Endothelial cell of umbilical vein (primary cell): ENCODE measurements at regions not wholly inside any gene's neighbourhood (a gene's known extent, or its start where the extent isn't known, plus 50 kb on each side); places are given as distances from the start of the nearest gene placed in this dataset.

ENCODE experiments used
- BruUV-seq: library from RNA; stranded (reverse); fragments of 400-500 nt; replicated peaks from 2 replicates; lab custom pipeline; 2021; lab: Mats Ljungman, UMichigan
- CTCF ChIA-PET: fragments of 300-600, 350-600 bp; sonication (Branson Sonifier 250); formaldehyde crosslinking; loops from one replicate; lab custom pipeline; 2021; ENCODE audit warnings: antibody characterized with exemption, inconsistent platforms; lab: Charles Lee
- POLR2A ChIA-PET: fragments of 300-600, 350-600 bp; sonication (Branson Sonifier 250); formaldehyde crosslinking; loops from one replicate; lab custom pipeline; 2021; ENCODE audit warnings: antibody characterized with exemption, inconsistent platforms; lab: Charles Lee
- DNase-seq: peaks from one replicate; pipeline ENCODE4 v3.0.0-alpha.2; 2011; ENCODE audit warnings: low read depth, low spot score
- FAIRE-seq: peaks from 2 replicates; lab custom pipeline; 2011; peaks lifted over from hg19 to GRCh38; lab: Jason Lieb, UNC
- H2AFZ ChIP-seq: 2 replicates; pipeline ENCODE4 v1.6.0; 2012; ENCODE audit warnings: low read depth, low read length, control low read depth, inconsistent platforms
- H3K27ac ChIP-seq: 2 replicates; pipeline ENCODE4 v1.5.1; 2011; ENCODE audit warnings: low read depth, mild to moderate bottlenecking, control low read depth, low read length, moderate library complexity; ENCODE audit not compliant: insufficient read depth
- H3K27me3 ChIP-seq, 2 experiments: 2 replicates each; pipeline versions ENCODE4 v1.6.0 to v1.6.1; 2011; ENCODE audit warnings: low read length in 2 of 2, mixed read lengths in 1 of 2; ENCODE audit not compliant: control insufficient read depth in 2 of 2, insufficient read depth in 2 of 2
- H3K36me3 ChIP-seq, 2 experiments: 2 replicates in 1 of 2; 3 replicates in 1 of 2; pipeline ENCODE4 v1.5.1; 2011; ENCODE audit warnings: low read length in 2 of 2, mild to moderate bottlenecking in 1 of 2, moderate library complexity in 1 of 2; ENCODE audit not compliant: control insufficient read depth in 2 of 2, insufficient read depth in 2 of 2; ENCODE audit errors: extremely low read depth in 1 of 2
- H3K4me1 ChIP-seq: 3 replicates; pipeline ENCODE4 v1.5.1; 2011; ENCODE audit warnings: mild to moderate bottlenecking, low read length; ENCODE audit not compliant: control insufficient read depth, insufficient read depth; ENCODE audit errors: extremely low read depth
- H3K4me2 ChIP-seq: 2 replicates; pipeline ENCODE4 v1.6.1; 2011; ENCODE audit warnings: low read length, control low read depth, mixed read lengths; ENCODE audit not compliant: insufficient read depth
- H3K4me3 ChIP-seq, 3 experiments: fragments of 200-600 bp in 1 of 3; sonication (generic), shearing (Covaris generic) in 1 of 3; replicated peaks in 1 of 3; 2 replicates each; pipeline ENCODE4 v1.5.1; 2011 to 2016; ENCODE audit warnings: control low read depth in 3 of 3, low read length in 3 of 3, mild to moderate bottlenecking in 2 of 3, inconsistent platforms in 1 of 3, low read depth in 1 of 3, moderate library complexity in 1 of 3; ENCODE audit not compliant: insufficient read depth in 1 of 3
- H3K79me2 ChIP-seq: 2 replicates; pipeline ENCODE4 v1.6.0; 2012; ENCODE audit warnings: low read length, inconsistent platforms; ENCODE audit not compliant: control insufficient read depth, insufficient read depth
- H3K9ac ChIP-seq: replicated peaks from 2 replicates; pipeline ENCODE3; 2011; ENCODE audit warnings: low read length, control low read depth; ENCODE audit not compliant: insufficient read depth; ENCODE audit errors: extremely low read depth
- H3K9me1 ChIP-seq: replicated peaks from 3 replicates; pipeline ENCODE4 v1.6.0; 2011; ENCODE audit warnings: mild to moderate bottlenecking, low read length; ENCODE audit not compliant: control insufficient read depth, insufficient read depth; ENCODE audit errors: extremely low read depth
- H3K9me3 ChIP-seq: replicated peaks from 2 replicates; pipeline ENCODE4 v1.5.1; 2012; ENCODE audit warnings: low read length, inconsistent platforms; ENCODE audit not compliant: control insufficient read depth, insufficient read depth
- H4K20me1 ChIP-seq: replicated peaks from 2 replicates; pipeline ENCODE3; 2011; ENCODE audit warnings: mild to moderate bottlenecking, low read length; ENCODE audit not compliant: control insufficient read depth, insufficient read depth; ENCODE audit errors: extremely low read depth
- CTCF ChIP-seq, 2 donors: IDR thresholded peaks; 1 replicate in 1 of 2; 2 replicates in 1 of 2; pipeline ENCODE4 v1.5.1; 2011; ENCODE audit warnings: low read length in 2 of 2, mild to moderate bottlenecking in 2 of 2, moderate library complexity in 2 of 2, control low read depth in 1 of 2, inconsistent platforms in 1 of 2, low read depth in 1 of 2; ENCODE audit not compliant: insufficient read depth in 1 of 2; ENCODE audit errors: extremely low read depth in 1 of 2
- EZH2 ChIP-seq: IDR thresholded peaks from 2 replicates; pipeline ENCODE4 v1.6.1; 2012; ENCODE audit warnings: borderline replicate concordance, low read depth, mild to moderate bottlenecking, moderate library complexity, low read length, inconsistent platforms; ENCODE audit not compliant: severe bottlenecking
- FOS ChIP-seq: IDR thresholded peaks from 2 replicates; pipeline ENCODE4 v1.6.1; 2011; ENCODE audit warnings: mild to moderate bottlenecking, low read length, moderate library complexity, borderline replicate concordance; ENCODE audit not compliant: insufficient read depth
- GATA2 ChIP-seq: IDR thresholded peaks from 2 replicates; pipeline ENCODE4 v1.7.0; 2011; ENCODE audit warnings: low read depth, mild to moderate bottlenecking, moderate library complexity, mixed read lengths, low read length; ENCODE audit not compliant: insufficient read length, insufficient read depth
- JUN ChIP-seq: IDR thresholded peaks from 2 replicates; pipeline ENCODE4 v1.6.1; 2011; ENCODE audit warnings: borderline replicate concordance, low read depth; ENCODE audit not compliant: insufficient read length, insufficient read depth
- MAX ChIP-seq: IDR thresholded peaks from 2 replicates; pipeline ENCODE4 v1.6.1; 2011; ENCODE audit not compliant: insufficient read depth, insufficient read length
- MYC ChIP-seq: IDR thresholded peaks from one replicate; pipeline ENCODE4 v1.6.1; 2011; ENCODE audit warnings: mild to moderate bottlenecking, low read depth, low read length
- POLR2A ChIP-seq: IDR thresholded peaks from 2 replicates; pipeline ENCODE4 v1.6.1; 2012; ENCODE audit warnings: low read depth, mild to moderate bottlenecking, control low read depth, low read length
- POLR2AphosphoS5 ChIP-seq: IDR thresholded peaks from 2 replicates; pipeline ENCODE4 v1.6.1; 2012; ENCODE audit warnings: low read depth, mild to moderate bottlenecking, control low read depth, low read length, moderate library complexity; ENCODE audit not compliant: insufficient read depth
- dilution Hi-C: fragments of 300-500 bp; cut with MboI; formaldehyde crosslinking; loops from one replicate; pipeline ENCODE4 v1.15.0; 2019; ENCODE audit warnings: low sequenced_read_pairs; ENCODE audit not compliant: extremely low pct_ligation_motif_present
- intact Hi-C: fragments of 100-400 bp; cut with micrococcal nuclease; formaldehyde crosslinking; loops from one replicate; pipeline ENCODE4 v1.10.0; 2022

- no peak for TF ChIP-seq CTCF (IDR thresholded peaks at IDR 0.05; ENCODE audit: extremely low read depth in 1 of 2, insufficient read depth in 1 of 2, low read depth in 1 of 2, low read length in 2 of 2)
- no peak overlapping the region for H3K4me3 ChIP-seq
- no peak overlapping the region for H3K4me2 ChIP-seq
- peaks cover 2 to 5% of the 10 kb centered on the region in 2 experiments for H3K27me3 ChIP-seq
- H3K36me3 ChIP-seq, result no peaks in the 10 kb centered on the region
- FAIRE-seq (no peak), DNase-seq (no peak)
- no peak overlapping the region for H2AFZ ChIP-seq
- POLR2A ChIA-PET, result no interaction called here
- dilution Hi-C loops (no loop called here), intact Hi-C loops (no loop called here)
- H3K27ac ChIP-seq, result no peak overlapping the region
- no peaks in the 10 kb centered on the region for H3K9me3 ChIP-seq
- no peaks in the 10 kb centered on the region for H4K20me1 ChIP-seq
- CTCF ChIA-PET, result no interaction called here
- H3K9me1 ChIP-seq, result no peaks in the 10 kb centered on the region
- H3K79me2 ChIP-seq, result no peaks in the 10 kb centered on the region
- H3K9ac ChIP-seq, result no peak overlapping the region
- no TSS peak for BruUV-seq
- no peaks in the 10 kb centered on the region for H3K4me1 ChIP-seq
These were observed 79.4 kb upstream of the CDCA7L start for GRCh38 chr7:22025075-22025474.

- BruUV-seq, result no TSS peak
- POLR2A ChIA-PET, result no interaction called here
These were observed 74.2 kb upstream of the CDCA7L start for GRCh38 chr7:22019931-22020330.

More at GRCh38 chr7:22019931-22020330, 74.2 kb upstream of the CDCA7L start:
- no peak overlapping the region for H3K27ac ChIP-seq
- intact Hi-C loops, result no loop called here
- H3K27me3 ChIP-seq, result peaks cover 4% of the 10 kb centered on the region in 2 experiments
- H3K4me1 ChIP-seq, result no peaks in the 10 kb centered on the region
- CTCF ChIA-PET, result interaction anchor here (0.9 kb wide), 1 partner anchor 64 kb away, joined by 3 read pairs; no protein-coding TSS in a partner anchor
- H3K4me3 ChIP-seq, result no peak overlapping the region
- H3K9me3 ChIP-seq, result no peaks in the 10 kb centered on the region
- TF ChIP-seq POLR2A (no peak), CTCF (IDR thresholded peaks at IDR 0.05; ENCODE audit: extremely low read depth in 1 of 2, insufficient read depth in 1 of 2, low read depth in 1 of 2, low read length in 2 of 2) (no peak), EZH2 (no peak), MAX (no peak), MYC (no peak), GATA2 (no peak), POLR2AphosphoS5 (no peak), FOS (no peak), JUN (no peak)
- H3K9me1 ChIP-seq, result no peaks in the 10 kb centered on the region
- no peak overlapping the region for H3K9ac ChIP-seq
- dilution Hi-C loops, result no loop called here
- no peaks in the 10 kb centered on the region for H4K20me1 ChIP-seq
- H3K4me2 ChIP-seq, result no peak overlapping the region
- H3K36me3 ChIP-seq, result no peaks in the 10 kb centered on the region
- no peak overlapping the region for H2AFZ ChIP-seq
- FAIRE-seq (no peak), DNase-seq (no peak)
- no peaks in the 10 kb centered on the region for H3K79me2 ChIP-seq
